ENCODE measurements at regions not wholly inside any gene's neighbourhood (a gene's known extent, or its start where the extent isn't known, plus 50 kb on each side); places are given as distances from the start of the nearest gene placed in this dataset.

DNA sequence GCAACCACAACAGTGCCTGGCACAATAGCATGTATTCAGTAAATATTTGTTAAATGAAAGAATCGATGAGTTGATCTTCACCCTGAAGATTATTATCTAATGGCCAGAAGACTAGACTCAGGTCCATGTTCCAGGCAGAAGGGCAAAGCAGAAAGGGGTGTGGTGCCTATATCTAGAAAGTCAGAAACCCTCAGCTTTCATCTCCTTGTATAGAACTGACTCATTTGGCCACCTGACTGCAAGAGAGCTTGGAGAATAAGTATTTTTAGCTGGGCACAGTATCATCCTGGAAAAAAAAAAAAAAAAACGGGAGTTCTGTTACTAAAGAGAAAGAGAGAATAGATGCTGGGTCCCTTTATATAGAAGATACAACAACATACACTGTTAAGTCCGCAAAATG is 69.7 kb upstream of the SPRED1 start:
- Histone ChIP-seq H3K4me1 (no peaks in the 10 kb centered on the region), H3K27me3 (no peaks in the 10 kb centered on the region), H3K4me3 (no peak overlapping the region), H3K9me3 (no peaks in the 10 kb centered on the region), H3K36me3 (ENCODE audit: low read depth, missing control alignments) (no peaks in the 10 kb centered on the region), H3K27ac (no peak overlapping the region)
- intact Hi-C loops (cut with DNase I; ENCODE audit: low total_unique reads) = no loop called here
- TF ChIP-seq CTCF (IDR thresholded peaks at IDR 0.05) = no peak
- TF ChIP-seq POLR2A (IDR thresholded peaks at IDR 0.05) = no peak
- no peak for DNase-seq
- WGBS, 2 donors = 59 to 71% methylated on average over 3 of the region's 3 CpGs

- intact Hi-C loops (cut with DNase I; ENCODE audit: low total_unique reads) = no loop called here
- no peak overlapping the region for H3K27ac ChIP-seq
- TF ChIP-seq POLR2A (IDR thresholded peaks at IDR 0.05) (no peak), CTCF (IDR thresholded peaks at IDR 0.05) (no peak)
- no peaks in the 10 kb centered on the region for H3K4me1 ChIP-seq
- H3K36me3 ChIP-seq (ENCODE audit: low read depth, missing control alignments) = no peaks in the 10 kb centered on the region
- 85% methylated on average over 3 of the region's 3 CpGs for WGBS, 2 donors
- no peaks in the 10 kb centered on the region for H3K9me3 ChIP-seq
- H3K4me3 ChIP-seq = no peak overlapping the region
- no peaks in the 10 kb centered on the region for H3K27me3 ChIP-seq
- no peak for DNase-seq
These were observed 66.1 kb upstream of the SPRED1 start for GRCh38 chr15:38186507-38186906.

GRCh38 chr15:38187630-38188313 is 64.9 kb upstream of the SPRED1 start:
- H3K9me3 ChIP-seq = no peaks in the 10 kb centered on the region
- no peaks in the 10 kb centered on the region for H3K4me1 ChIP-seq
- H3K27ac ChIP-seq = no peak overlapping the region
- intact Hi-C loops (cut with DNase I; ENCODE audit: low total_unique reads) = no loop called here
- WGBS, 2 donors = 50 to 63% methylated on average over 7 of the region's 7 CpGs
- no peaks in the 10 kb centered on the region for H3K27me3 ChIP-seq
- TF ChIP-seq POLR2A (IDR thresholded peaks at IDR 0.05) = no peak
- no peak for TF ChIP-seq CTCF (IDR thresholded peaks at IDR 0.05)
- DNase-seq = no peak
- no peak overlapping the region for H3K4me3 ChIP-seq
- no peaks in the 10 kb centered on the region for H3K36me3 ChIP-seq (ENCODE audit: low read depth, missing control alignments)

DNA sequence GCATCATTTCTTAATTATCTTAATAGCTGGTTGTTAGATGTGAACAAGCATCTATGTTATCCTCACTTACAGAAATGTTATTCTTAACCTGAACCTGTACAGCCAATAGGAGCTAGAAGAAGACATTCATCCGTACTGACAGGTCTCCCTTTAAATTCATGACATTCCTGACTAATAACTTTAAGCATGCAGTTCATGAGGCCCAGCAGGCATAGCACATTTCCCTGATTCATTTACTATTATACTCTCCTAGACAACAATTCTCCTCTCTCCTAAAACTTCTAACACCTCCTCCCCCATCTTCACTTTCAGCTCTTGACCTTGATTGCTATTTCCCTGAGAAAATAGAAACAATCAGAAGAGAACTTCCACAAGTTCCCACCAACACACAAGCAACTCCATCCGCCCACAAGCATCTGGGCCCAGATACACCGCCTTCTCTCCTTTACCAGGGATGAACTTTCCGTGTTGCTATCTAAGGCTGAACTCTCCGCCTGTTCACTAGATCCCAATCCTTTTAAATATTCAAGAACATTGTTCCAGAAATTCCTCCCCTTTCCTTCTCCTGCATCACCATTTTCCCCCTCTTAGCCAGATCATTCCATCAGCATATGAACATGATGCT is 62.9 kb upstream of the SPRED1 start:
- no peak for DNase-seq
- no peaks in the 10 kb centered on the region for H3K9me3 ChIP-seq
- TF ChIP-seq CTCF (IDR thresholded peaks at IDR 0.05) (no peak), POLR2A (IDR thresholded peaks at IDR 0.05) (no peak)
- no peaks in the 10 kb centered on the region for H3K36me3 ChIP-seq (ENCODE audit: low read depth, missing control alignments)
- no peak overlapping the region for H3K4me3 ChIP-seq
- H3K27ac ChIP-seq = no peak overlapping the region
- WGBS, 2 donors = 61 to 67% methylated on average over 5 of the region's 5 CpGs
- H3K4me1 ChIP-seq = no peaks in the 10 kb centered on the region
- intact Hi-C loops (cut with DNase I; ENCODE audit: low total_unique reads) = no loop called here
- H3K27me3 ChIP-seq = no peaks in the 10 kb centered on the region

GRCh38 chr15:38190501-38190900 is 62.1 kb upstream of the SPRED1 start:
- Histone ChIP-seq H3K27ac (no peak overlapping the region), H3K27me3 (no peaks in the 10 kb centered on the region), H3K4me1 (no peaks in the 10 kb centered on the region), H3K9me3 (no peaks in the 10 kb centered on the region), H3K4me3 (no peak overlapping the region), H3K36me3 (ENCODE audit: low read depth, missing control alignments) (no peaks in the 10 kb centered on the region)
- WGBS, 2 donors = 92 to 96% methylated on average over 10 of the region's 10 CpGs
- intact Hi-C loops (cut with DNase I; ENCODE audit: low total_unique reads) = no loop called here
- TF ChIP-seq POLR2A (IDR thresholded peaks at IDR 0.05) = no peak
- TF ChIP-seq CTCF (IDR thresholded peaks at IDR 0.05) = no peak
- DNase-seq = no peak
